B cell (primary cell): ENCODE measurements at regions not wholly inside any gene's neighbourhood (a gene's known extent, or its start where the extent isn't known, plus 50 kb on each side); places are given as distances from the start of the nearest gene placed in this dataset.

ENCODE experiments used
- CTCF ChIP-seq: fragments of 200-600 bp; IDR thresholded peaks from one replicate; pipeline ENCODE4 v1.8.0; 2022; ENCODE audit warnings: antibody characterized with exemption, mild to moderate bottlenecking
- EZH2 ChIP-seq: IDR thresholded peaks from 2 replicates; pipeline ENCODE4 v1.6.1; 2012; ENCODE audit warnings: borderline replicate concordance, low read depth, mild to moderate bottlenecking, moderate library complexity, low read length; ENCODE audit not compliant: insufficient read depth, poor library complexity, severe bottlenecking

GRCh38 chr5:148000036-148000435 is 63.7 kb upstream of the SPINK5 start:
- TF ChIP-seq CTCF (no peak), EZH2 (no peak)
